ENCODE measurements at regions not wholly inside any gene's neighbourhood (a gene's known extent, or its start where the extent isn't known, plus 50 kb on each side); places are given as distances from the start of the nearest gene placed in this dataset.

- no peak for DNase-seq (ENCODE audit: extremely low read depth, low read depth)
These were observed 195.8 kb downstream of the RAD51AP2 start for GRCh38 chr2:17322461-17322860.

GRCh38 chr2:17319090-17319489, 199.2 kb downstream of the RAD51AP2 start:
- TF ChIP-seq, protein P1, sequence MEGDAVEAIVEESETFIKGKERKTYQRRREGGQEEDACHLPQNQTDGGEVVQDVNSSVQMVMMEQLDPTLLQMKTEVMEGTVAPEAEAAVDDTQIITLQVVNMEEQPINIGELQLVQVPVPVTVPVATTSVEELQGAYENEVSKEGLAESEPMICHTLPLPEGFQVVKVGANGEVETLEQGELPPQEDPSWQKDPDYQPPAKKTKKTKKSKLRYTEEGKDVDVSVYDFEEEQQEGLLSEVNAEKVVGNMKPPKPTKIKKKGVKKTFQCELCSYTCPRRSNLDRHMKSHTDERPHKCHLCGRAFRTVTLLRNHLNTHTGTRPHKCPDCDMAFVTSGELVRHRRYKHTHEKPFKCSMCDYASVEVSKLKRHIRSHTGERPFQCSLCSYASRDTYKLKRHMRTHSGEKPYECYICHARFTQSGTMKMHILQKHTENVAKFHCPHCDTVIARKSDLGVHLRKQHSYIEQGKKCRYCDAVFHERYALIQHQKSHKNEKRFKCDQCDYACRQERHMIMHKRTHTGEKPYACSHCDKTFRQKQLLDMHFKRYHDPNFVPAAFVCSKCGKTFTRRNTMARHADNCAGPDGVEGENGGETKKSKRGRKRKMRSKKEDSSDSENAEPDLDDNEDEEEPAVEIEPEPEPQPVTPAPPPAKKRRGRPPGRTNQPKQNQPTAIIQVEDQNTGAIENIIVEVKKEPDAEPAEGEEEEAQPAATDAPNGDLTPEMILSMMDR (IDR thresholded peaks at IDR 0.05; ENCODE audit: low read depth, low read length) = no peak
- no peak for DNase-seq (ENCODE audit: extremely low read depth, low read depth)

More at GRCh38 chr2:17322461-17322860, 195.8 kb downstream of the RAD51AP2 start:
- TF ChIP-seq, protein P1 (IDR thresholded peaks at IDR 0.05; ENCODE audit: low read depth, low read length) = no peak

GRCh38 chr2:17318013-17318412, 200.2 kb downstream of the RAD51AP2 start:
- no peak for DNase-seq (ENCODE audit: extremely low read depth, low read depth)
- TF ChIP-seq, protein P1 (IDR thresholded peaks at IDR 0.05; ENCODE audit: low read depth, low read length) = no peak

DNA sequence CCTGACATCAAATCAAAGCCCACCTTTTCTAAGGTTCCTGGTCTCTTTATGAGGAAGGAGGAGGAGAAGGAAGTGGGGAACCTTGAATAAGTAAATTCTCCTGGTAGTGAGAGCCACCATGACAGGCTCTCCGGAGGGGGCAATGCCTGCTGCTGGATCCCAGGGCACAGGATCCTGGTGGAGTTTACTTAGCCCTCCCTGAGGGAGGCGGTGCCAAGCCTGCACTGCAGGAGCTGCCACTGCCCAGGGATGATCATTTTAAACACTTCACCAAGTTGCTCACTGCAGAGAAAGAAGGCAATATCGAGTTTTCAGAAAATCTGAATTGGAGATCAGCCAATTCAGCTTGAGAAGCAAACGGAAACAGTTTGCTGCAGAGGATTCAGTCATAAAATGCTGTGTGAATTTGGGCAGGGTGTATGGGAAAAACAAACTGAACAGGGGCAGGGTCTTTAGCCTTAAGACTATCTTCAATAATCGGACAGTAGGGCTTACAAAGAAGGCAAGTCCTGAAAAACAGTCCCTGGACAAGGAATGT, 200.7 kb downstream of the RAD51AP2 start:
- TF ChIP-seq, protein P1 (IDR thresholded peaks at IDR 0.05; ENCODE audit: low read depth, low read length) = no peak
- DNase-seq (ENCODE audit: extremely low read depth, low read depth) = no peak

GRCh38 chr2:17313261-17313660, 205.0 kb downstream of the RAD51AP2 start:
- TF ChIP-seq, protein P1 (IDR thresholded peaks at IDR 0.05; ENCODE audit: low read depth, low read length) = no peak
- no peak for DNase-seq (ENCODE audit: extremely low read depth, low read depth)

DNA sequence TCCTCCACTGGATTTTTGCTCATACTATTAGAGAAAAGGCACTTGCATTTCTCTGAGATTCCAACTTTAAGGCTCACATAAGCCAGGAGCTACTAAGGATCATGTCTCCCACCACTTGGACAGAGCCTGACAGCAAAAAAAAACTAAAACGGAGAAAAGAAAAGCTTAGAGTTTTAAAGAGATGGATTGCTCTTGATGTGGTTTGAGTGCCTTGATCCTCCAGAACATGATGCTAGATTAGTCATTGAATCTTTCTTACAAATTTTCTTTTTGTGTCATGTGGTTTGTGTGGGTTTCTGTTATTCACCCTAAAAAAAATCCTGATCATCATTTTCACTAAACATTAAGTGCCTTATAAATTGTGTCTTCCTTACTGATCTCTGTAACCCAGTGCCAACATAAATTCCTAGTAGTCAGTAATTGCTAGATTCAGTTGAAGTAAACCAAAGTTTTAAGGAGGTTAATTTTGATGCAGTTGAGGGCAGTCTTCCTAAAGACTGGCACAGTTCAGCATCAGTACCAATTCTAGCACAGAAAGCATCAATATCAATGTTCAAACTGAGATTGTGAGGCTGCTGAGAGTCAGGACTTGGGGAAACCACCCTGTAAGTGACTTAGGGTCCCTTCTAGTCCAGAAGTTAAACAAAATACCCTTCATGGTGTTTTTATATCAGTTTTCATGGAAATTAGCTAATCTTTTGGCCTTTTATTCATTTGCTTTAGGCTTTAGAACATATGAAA, 206.3 kb downstream of the RAD51AP2 start:
- no peak for DNase-seq (ENCODE audit: extremely low read depth, low read depth)
- TF ChIP-seq, protein P1 (IDR thresholded peaks at IDR 0.05; ENCODE audit: low read depth, low read length) = no peak

DNA sequence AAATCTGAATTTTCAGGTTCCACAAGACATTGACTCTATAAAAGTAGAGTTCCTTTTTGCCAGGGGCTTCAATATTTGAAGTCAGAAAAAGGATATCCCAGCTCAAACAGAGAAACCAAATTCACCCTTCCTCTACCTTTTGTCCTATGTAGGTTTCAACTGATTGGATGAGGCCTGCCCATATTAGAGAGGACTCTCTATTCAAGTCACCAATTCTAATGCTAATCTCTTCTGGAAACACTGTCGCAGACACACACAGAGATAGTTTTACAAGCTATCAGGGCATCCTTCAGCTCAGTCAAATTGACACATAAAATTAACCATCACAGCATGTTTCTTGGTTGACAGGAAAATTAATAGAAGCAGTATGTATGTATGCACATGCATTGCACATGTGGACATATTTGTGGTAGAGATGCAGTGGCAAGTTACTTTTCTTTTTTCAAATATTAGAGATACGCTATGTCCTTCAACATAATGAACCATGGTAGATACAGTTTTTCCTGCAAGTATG, 207.1 kb downstream of the RAD51AP2 start:
- TF ChIP-seq, protein P1 (IDR thresholded peaks at IDR 0.05; ENCODE audit: low read depth, low read length) = no peak
- no peak for DNase-seq (ENCODE audit: extremely low read depth, low read depth)

Measured in AG09319 (cell line).